DND-41 (cell line): ENCODE measurements at regions not wholly inside any gene's neighbourhood (a gene's known extent, or its start where the extent isn't known, plus 50 kb on each side); places are given as distances from the start of the nearest gene placed in this dataset.

Experiments
- ATAC-seq: fragments of 200-7000 bp; cut with Tn5 transposase; 3 replicates; pipeline ENCODE4 v1.9.1; 2021; ENCODE audit warnings: low read depth; ENCODE audit not compliant: insufficient read depth
- DNase-seq: peaks from one replicate; pipeline ENCODE4 v3.0.0-alpha.2; 2020
- H2AFZ ChIP-seq: 2 replicates; pipeline ENCODE4 v1.6.0; 2012; ENCODE audit warnings: low read depth, low read length
- H3K27ac ChIP-seq: 2 replicates; pipeline ENCODE4 v1.5.1; 2012; ENCODE audit warnings: low read length, inconsistent platforms
- H3K27me3 ChIP-seq: fragments of 200-600 bp; sonication (generic); 2 replicates; pipeline ENCODE4 v1.6.0; 2012; ENCODE audit warnings: low read length, mild to moderate bottlenecking, inconsistent platforms; ENCODE audit not compliant: insufficient read depth, poor library complexity
- H3K36me3 ChIP-seq: 2 replicates; pipeline ENCODE4 v1.5.1; 2012; ENCODE audit warnings: low read length, inconsistent platforms; ENCODE audit not compliant: insufficient read depth
- H3K4me1 ChIP-seq: 2 replicates; pipeline ENCODE4 v1.5.1; 2012; ENCODE audit warnings: mild to moderate bottlenecking, low read length; ENCODE audit not compliant: insufficient read depth
- H3K4me2 ChIP-seq: 2 replicates; pipeline ENCODE4 v1.6.0; 2012; ENCODE audit warnings: mild to moderate bottlenecking, moderate library complexity, low read length, inconsistent platforms; ENCODE audit not compliant: insufficient read depth
- H3K4me3 ChIP-seq, 2 experiments: fragments of 200-600 bp in 1 of 2; shearing (Covaris generic) in 1 of 2; 2 replicates each; pipeline ENCODE4 v1.5.1; 2012 to 2016; ENCODE audit warnings: inconsistent platforms in 2 of 2, low read length in 2 of 2, mild to moderate bottlenecking in 2 of 2, low read depth in 1 of 2, moderate library complexity in 1 of 2
- H3K79me2 ChIP-seq: 2 replicates; pipeline ENCODE4 v1.6.0; 2012; ENCODE audit warnings: low read length, inconsistent platforms; ENCODE audit not compliant: insufficient read depth
- H3K9ac ChIP-seq: 2 replicates; pipeline ENCODE4 v1.6.0; 2012; ENCODE audit warnings: low read depth, mild to moderate bottlenecking, inconsistent platforms, low read length, moderate library complexity
- H3K9me3 ChIP-seq: 2 replicates; pipeline ENCODE4 v1.5.1; 2012; ENCODE audit warnings: low read length, moderate library complexity, mild to moderate bottlenecking, inconsistent platforms; ENCODE audit not compliant: insufficient read depth, severe bottlenecking
- H4K20me1 ChIP-seq: 2 replicates; pipeline ENCODE4 v1.6.0; 2012; ENCODE audit warnings: low read length; ENCODE audit not compliant: insufficient read depth
- EZH2 ChIP-seq: IDR thresholded peaks from 3 replicates; pipeline ENCODE4 v1.6.1; 2012; ENCODE audit warnings: borderline replicate concordance, low read depth, mild to moderate bottlenecking, moderate library complexity, low read length, inconsistent platforms; ENCODE audit not compliant: severe bottlenecking
- TF ChIP-seq, protein P1 (sequence below): IDR thresholded peaks from 2 replicates; pipeline ENCODE4 v1.5.1; 2012; ENCODE audit warnings: borderline replicate concordance, low read length, moderate library complexity, mild to moderate bottlenecking; ENCODE audit not compliant: poor library complexity, severe bottlenecking; ENCODE audit errors: extremely low read depth

DNA sequence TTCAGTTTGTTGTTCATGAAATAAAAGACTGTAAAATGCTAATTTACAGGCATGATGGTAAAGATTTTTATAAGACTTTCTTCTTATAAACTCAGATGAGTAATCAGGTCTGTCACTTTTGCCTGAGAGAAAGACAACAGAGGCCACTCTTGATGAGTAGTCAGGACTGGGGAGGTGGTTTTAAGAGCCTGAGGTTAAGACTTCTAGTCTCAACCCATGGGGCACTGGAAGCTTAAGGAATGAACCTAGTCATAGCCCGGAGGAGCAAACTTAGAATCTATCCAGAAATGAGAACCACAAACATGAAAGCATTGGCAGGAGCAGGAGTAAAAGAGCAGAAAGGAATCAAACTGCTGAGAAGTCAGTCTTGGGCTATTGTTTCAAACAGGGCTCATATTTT lies 846.3 kb upstream of the ARPP21 start:
- H3K4me3 ChIP-seq: no peak overlapping the region
- no peaks in the 10 kb centered on the region for H4K20me1 ChIP-seq
- H3K9ac ChIP-seq: no peak overlapping the region
- H3K9me3 ChIP-seq: no peaks in the 10 kb centered on the region
- H3K79me2 ChIP-seq: no peaks in the 10 kb centered on the region
- no peaks in the 10 kb centered on the region for H3K4me1 ChIP-seq
- H3K36me3 ChIP-seq: no peaks in the 10 kb centered on the region
- ATAC-seq (no peak), DNase-seq (no peak)
- no peak overlapping the region for H3K4me2 ChIP-seq
- H2AFZ ChIP-seq: no peak overlapping the region
- TF ChIP-seq, protein P1, sequence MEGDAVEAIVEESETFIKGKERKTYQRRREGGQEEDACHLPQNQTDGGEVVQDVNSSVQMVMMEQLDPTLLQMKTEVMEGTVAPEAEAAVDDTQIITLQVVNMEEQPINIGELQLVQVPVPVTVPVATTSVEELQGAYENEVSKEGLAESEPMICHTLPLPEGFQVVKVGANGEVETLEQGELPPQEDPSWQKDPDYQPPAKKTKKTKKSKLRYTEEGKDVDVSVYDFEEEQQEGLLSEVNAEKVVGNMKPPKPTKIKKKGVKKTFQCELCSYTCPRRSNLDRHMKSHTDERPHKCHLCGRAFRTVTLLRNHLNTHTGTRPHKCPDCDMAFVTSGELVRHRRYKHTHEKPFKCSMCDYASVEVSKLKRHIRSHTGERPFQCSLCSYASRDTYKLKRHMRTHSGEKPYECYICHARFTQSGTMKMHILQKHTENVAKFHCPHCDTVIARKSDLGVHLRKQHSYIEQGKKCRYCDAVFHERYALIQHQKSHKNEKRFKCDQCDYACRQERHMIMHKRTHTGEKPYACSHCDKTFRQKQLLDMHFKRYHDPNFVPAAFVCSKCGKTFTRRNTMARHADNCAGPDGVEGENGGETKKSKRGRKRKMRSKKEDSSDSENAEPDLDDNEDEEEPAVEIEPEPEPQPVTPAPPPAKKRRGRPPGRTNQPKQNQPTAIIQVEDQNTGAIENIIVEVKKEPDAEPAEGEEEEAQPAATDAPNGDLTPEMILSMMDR: no peak
- TF ChIP-seq EZH2: no peak
- H3K27ac ChIP-seq: no peak overlapping the region
- H3K27me3 ChIP-seq: no peaks in the 10 kb centered on the region

DNA sequence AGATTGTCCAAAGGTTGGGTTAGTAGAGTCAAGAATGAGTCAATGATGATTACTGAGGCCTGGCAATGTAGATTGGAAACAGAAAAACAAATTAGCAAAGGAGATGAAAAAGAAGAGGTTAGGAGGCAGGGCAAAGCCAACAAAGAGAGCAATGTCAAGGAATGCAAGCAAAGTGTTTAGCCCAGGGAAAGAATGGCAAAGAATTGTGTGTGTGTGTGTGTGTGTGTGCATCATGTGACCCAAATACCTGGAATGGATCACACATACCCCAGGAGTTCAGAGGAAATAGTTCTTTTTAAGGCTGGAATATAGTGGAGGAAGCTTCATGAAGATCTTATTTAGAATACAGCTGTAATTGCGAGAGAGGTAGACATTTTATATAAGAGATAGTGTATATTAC lies 831.7 kb upstream of the ARPP21 start:
- H3K4me2 ChIP-seq: no peak overlapping the region
- H4K20me1 ChIP-seq: no peaks in the 10 kb centered on the region
- H3K4me3 ChIP-seq: no peak overlapping the region
- DNase-seq (no peak), ATAC-seq (no peak)
- H3K27me3 ChIP-seq: no peaks in the 10 kb centered on the region
- no peaks in the 10 kb centered on the region for H3K9me3 ChIP-seq
- H3K79me2 ChIP-seq: no peaks in the 10 kb centered on the region
- no peak overlapping the region for H3K27ac ChIP-seq
- peak overlapping the region; percentile 23; the same call in 1 of the 2 replicates for H2AFZ ChIP-seq
- H3K9ac ChIP-seq: no peak overlapping the region
- no peaks in the 10 kb centered on the region for H3K36me3 ChIP-seq
- no peaks in the 10 kb centered on the region for H3K4me1 ChIP-seq
- TF ChIP-seq, protein P1: no peak
- TF ChIP-seq EZH2: no peak

DNA sequence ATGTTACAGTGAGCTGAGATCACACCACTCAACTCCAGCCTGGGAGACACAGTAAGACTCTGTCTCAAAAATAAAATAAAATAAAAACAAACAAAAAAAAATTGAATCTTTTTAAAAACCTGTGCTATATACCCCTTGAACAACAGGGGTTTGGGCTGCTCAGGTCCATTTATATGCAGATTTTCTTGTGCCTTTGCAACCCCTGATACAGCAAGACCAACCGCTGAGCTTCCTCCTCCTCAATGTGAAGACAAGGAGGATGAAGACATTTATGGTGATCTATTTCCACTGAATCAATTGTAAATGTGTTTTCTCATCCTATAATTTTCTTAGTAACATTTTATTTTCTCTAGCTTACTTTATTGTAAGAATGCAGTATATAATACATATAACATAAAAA lies 831.0 kb upstream of the ARPP21 start:
- no peak overlapping the region for H3K4me3 ChIP-seq

More for the DNA sequence above, 831.0 kb upstream of the ARPP21 start:
- Histone ChIP-seq H3K4me2 (no peak overlapping the region), H4K20me1 (no peaks in the 10 kb centered on the region), H3K79me2 (no peaks in the 10 kb centered on the region), H3K27me3 (no peaks in the 10 kb centered on the region), H3K36me3 (no peaks in the 10 kb centered on the region), H2AFZ (no peak overlapping the region), H3K9me3 (no peaks in the 10 kb centered on the region), H3K9ac (no peak overlapping the region), H3K27ac (no peak overlapping the region), H3K4me1 (no peaks in the 10 kb centered on the region)
- ATAC-seq: no peak
- DNase-seq: no peak
- TF ChIP-seq, protein P1: no peak
- TF ChIP-seq EZH2: no peak
